ENCODE measurements at regions not wholly inside any gene's neighbourhood (a gene's known extent, or its start where the extent isn't known, plus 50 kb on each side); places are given as distances from the start of the nearest gene placed in this dataset.

GRCh38 chr2:22261165-22261564 lies 1123.8 kb upstream of the KLHL29 start:
- no peak for TF ChIP-seq CTCF (IDR thresholded peaks at IDR 0.05; ENCODE audit: low read depth, low read length, poor library complexity, severe bottlenecking)
- no peak for TF ChIP-seq EZH2phosphoT487 (IDR thresholded peaks at IDR 0.05; ENCODE audit: borderline replicate concordance, low read length)
